AG08396 (cell line): ENCODE measurements at regions not wholly inside any gene's neighbourhood (a gene's known extent, or its start where the extent isn't known, plus 50 kb on each side); places are given as distances from the start of the nearest gene placed in this dataset.

Experiments
- DNase-seq: peaks from one replicate; pipeline ENCODE4 v3.0.0; 2012; ENCODE audit warnings: low spot score, mixed read lengths

DNA sequence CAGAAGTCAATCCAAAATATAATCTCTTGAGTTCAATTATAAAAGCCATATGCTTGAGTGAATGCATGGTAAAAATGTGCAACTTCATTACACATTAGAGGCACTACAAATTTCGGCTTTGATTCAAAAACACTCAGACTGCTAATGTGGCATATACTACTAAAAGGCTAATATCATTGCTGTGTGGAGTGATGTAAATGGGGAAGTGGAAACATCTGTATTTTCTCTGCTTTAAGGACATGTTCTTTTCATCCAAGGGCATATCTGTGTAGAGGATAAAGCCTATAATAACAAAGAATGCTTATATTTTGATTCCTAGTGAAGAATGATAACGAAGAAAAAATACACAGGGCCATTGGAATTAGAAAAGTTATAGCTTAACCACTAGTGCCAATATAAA, 643.9 kb upstream of the ZNF608 start:
- DNase-seq = no peak

GRCh38 chr5:125393221-125393815, 646.9 kb upstream of the ZNF608 start:
- DNase-seq = no peak

- DNase-seq = no peak
Measured at GRCh38 chr5:125394661-125395280, 648.3 kb upstream of the ZNF608 start.

GRCh38 chr5:125396462-125396861, 650.0 kb upstream of the ZNF608 start:
- DNase-seq = no peak

- no peak for DNase-seq
Measured at GRCh38 chr5:125398466-125398865, 652.0 kb upstream of the ZNF608 start.

DNA sequence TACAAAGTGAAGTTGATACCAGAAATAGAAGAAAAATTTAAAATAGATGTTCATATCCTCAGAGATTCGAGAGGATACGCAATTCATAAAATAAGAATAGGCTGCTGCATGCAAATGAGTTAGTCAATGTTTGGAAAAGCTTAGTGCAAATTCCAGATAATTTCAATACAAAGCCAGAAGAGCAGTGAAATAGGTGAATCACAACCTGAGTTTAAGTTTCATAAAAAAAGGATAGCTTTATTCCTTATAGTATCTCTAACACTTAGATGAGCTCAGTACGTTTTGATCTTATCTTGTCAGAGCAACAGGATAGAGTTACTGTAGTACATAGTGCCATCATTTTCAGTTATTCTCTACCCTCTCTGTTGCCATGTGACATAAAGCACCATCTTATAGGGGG, 653.4 kb upstream of the ZNF608 start:
- no peak for DNase-seq

DNA sequence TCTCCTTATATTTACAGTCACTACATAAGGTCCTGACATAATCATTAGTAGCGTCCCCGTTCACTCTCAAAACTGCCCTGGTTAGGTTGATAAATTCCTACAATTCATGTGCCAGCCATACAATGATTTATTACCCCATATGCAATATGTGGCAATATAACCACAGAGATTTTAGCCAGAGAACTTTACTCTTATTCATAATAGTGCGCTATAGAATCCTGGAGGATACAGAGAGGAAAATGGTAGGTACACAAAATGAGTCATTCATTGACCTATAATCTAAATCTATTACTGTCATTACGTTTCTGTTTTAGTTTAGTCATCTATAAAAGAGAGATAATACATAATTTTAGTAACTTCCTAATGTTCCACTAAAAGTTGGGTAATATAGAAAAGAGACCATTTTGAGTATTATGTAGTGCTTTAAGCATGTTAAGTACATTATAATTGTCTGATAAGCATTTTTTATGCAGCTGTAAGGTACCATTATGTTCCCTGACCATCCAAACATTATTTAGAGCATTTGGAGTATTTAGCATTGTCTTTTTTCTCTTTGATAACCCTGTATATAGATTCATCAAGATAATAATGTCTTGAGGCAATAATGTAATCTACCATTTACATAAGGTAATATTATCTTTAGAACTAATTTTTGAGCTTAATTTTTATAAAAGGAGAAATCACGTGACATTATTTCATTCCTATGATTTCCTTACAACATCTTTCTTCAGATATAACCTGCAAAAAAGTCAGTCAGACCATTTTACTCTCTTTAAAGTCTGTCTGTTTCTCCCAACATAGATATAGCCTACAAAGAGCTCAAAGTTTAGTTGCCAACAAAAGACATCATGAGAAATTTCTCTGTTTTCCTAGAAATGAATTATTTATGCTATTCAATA, 655.5 kb upstream of the ZNF608 start:
- DNase-seq = no peak

DNA sequence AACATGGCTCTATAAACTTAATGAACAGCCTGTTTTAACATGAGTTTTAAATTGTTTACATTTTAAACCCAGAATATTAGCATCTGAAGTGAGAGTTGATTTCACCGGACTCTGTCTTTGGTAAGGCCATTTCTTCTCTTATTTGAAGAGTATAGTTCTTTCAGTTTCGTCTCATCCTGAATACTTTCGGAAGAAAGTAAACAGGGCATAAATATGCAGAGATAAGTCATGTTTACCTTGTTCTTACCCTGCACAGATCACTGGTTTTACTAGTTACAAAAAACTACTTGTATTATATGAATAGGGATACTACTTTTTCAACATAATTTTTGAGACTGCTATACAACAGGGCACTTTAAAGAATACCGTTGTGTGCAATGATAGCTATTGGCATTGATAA, 656.3 kb upstream of the ZNF608 start:
- no peak for DNase-seq

- DNase-seq = no peak
Measured at GRCh38 chr5:125404056-125404455, 657.6 kb upstream of the ZNF608 start.

DNA sequence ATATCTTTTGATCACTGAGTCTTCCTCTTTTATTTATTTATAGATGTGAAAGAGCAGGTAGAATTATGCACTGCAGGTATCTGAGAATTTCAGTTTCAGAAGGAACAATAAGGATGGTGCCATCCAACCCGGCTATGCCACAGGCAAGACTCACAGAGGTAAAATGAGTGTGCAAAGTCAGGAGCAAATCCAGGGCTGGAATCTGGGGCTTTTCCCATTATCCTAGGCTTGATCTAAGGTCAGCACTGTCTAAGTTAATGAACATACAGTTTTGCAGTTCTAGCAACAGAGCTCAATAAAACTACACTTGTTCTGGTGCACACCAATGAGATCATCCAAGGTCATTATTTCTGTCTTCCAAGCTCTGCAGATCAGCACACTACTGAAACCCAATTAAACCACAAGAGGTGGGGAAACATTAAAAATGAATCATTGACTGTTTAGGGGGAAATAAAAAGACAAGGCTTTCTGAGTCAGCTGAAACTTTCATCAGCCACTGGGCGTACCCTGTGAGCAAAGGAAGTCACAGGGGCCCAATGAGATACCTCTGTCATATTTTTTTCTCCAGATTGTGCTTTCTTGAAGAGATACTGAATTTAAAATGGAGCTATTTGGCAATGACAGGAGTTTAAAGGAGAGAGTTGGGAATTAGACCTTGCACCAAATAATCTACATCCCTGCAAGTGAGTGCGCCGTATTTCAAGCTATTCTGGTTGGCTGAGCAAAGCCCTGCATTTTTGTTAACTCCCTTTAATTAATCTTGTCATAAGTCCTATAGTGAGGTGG, 662.2 kb upstream of the ZNF608 start:
- DNase-seq = peak; percentile 50

- no peak for DNase-seq
Measured at GRCh38 chr5:125409234-125409860, 662.9 kb upstream of the ZNF608 start.

- DNase-seq = no peak
Measured at GRCh38 chr5:125409861-125410536, 663.6 kb upstream of the ZNF608 start.

DNA sequence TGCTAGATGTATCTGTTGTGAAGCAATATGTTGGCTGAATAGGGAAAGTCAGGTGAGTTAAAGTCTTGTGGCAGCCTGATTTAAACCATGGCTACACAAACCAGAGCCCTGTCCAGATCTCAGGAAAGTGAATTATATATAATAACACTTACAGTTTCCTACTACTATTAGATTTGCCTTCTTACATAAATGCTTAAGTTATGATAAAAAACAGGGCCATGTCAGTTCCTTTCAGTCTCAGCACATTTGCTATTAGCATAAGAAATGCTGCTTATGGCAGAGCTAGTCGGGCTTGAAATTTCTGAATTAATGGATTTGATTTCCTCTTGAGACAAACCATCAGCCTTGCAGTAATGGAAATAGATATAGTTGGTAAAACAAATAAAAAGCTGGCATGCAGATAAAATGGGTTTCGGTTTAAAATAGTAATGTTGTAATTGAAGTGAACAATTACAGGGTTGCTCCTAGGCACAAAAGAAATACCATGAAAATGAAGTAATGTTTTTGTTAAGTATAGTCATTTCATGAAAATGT, 664.2 kb upstream of the ZNF608 start:
- no peak for DNase-seq

DNA sequence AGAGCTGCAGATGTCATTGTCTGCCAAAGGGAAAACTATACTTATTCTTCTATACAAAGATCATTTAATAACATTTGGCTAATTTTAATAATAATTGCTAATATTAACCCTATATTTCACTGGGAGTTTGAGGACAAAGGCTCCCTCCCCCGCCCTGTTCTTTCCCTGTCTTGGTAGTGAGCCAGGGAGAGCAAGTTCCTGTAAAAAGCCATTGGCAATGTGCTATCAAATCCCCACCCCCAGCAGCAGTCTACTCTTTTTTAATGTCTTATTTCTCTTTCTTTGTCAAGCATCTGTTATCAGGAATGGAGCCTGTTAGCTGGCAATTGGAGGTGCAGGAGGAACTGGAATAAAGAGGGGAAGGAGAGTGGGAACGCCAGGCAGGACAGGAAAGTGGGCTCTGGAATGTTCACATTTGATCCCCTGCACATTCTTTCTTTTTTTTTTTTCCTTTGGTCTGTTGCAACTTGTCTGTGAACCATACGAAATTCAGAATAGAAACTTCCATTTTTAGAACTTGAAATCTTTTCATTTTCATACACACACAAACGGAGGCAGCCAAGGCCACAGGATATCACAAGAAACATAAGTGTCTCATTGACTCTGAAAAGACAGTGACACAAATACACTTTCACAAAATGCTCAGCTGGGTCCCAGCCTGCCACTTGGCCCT, 664.8 kb upstream of the ZNF608 start:
- DNase-seq = peak; percentile 12

- DNase-seq = no peak
Measured at GRCh38 chr5:125411744-125412560, 665.5 kb upstream of the ZNF608 start.

DNA sequence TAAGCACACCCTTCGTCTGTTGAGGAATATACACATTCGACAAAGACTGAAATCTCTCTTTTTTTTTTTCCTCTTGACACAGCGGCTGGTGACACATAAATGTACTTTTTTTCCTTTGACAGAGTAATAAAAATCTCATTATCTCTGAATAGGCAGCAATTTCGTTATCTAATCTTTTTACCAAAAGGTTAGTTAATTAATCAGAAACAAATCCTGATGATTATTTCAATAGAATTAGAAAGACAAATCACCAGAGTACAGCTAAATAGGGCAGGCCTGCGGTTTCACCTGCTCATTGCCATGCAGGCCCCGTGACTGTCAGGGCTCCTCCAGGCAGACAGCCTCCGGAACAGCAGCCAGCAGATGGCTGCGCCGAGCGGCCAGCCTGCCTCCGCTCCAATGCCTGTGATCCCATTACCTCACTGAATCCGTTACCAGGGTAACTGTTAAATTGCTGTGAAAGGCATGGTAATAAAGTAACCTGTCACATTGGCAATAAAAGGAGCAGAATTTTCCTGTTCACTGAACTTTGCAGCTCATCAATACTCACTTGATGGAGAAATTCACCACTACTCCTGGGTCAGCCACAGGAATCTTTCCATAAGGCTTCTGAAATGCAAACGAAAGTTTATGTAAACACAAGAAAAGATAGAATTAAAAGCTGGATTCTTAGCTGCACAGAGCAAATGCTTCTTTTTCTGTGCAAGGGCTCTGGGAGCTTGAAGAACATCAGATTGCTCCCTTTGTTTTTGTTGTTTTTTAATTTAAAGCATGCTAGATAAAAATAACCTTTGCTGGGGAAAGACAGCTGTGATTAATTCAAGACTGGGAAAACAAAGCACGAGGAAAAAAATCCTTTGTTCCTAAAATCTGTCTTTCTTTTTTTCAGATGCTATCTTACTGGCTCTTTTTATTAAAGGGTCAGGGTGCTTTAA, 666.4 kb upstream of the ZNF608 start:
- DNase-seq = peak; percentile 72

DNA sequence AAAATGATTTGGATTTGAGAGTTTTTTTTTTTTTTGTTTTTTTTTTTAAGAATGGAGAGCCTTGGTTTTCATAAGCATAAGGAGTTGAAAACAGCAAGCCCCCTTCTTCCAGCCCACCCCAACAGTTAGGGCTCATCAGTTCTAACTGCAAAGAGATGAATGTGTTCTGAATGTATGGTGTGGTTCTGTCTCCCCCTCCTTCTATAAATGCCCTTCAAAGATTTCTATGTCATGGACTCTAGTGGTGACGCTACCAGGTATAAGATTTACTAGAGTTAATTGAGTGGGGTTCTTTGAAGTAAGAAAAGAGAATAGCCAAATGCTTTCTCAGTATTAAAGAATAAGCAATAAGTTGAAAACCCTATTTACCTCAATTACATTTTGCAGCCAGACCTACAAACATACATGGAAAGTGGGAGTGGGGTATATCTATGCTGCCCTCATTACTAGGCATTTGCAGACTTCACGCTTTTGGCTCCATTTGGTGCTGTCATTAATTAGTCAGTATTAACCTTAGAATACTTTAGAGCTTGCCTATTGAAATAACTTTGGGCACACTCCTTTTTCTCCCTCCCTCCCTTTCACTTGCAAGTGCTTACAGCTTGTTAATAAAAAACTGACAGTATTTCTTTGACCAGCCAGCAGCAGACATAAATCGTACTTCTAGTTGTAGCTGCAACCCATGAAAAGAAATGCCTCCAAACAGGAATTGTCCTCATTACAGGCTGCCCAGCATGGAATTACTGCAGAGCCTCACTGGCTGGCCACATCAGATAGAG, 667.2 kb upstream of the ZNF608 start:
- DNase-seq = no peak

DNA sequence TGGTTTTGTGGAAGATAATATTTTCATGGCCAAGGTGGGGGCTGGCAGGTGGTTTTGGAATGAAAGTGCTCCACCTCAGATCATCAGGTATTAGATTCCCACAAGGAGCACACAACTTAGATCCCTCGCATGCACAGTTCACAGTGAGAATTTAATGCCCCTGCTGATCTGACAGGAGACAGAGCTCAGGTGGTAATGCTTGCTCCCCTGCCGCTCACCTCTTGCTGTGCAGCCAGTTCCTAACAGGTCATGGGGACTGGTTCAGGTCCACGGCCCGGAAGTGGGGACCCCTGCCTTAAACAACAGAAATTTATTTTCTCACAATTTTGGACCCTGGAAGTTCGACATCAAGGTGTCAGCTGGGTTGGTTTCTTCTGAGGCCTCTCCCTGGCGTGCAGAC, 668.7 kb upstream of the ZNF608 start:
- DNase-seq = no peak
